ENCODE measurements at regions not wholly inside any gene's neighbourhood (a gene's known extent, or its start where the extent isn't known, plus 50 kb on each side); places are given as distances from the start of the nearest gene placed in this dataset.

- no peaks in the 10 kb centered on the region for H3K27me3 Mint-ChIP-seq (ENCODE audit: low read depth, poor library complexity)
- H3K36me3 Mint-ChIP-seq (ENCODE audit: low read depth), result no peaks in the 10 kb centered on the region
- no peak overlapping the region for H3K27ac Mint-ChIP-seq
- H3K4me3 Mint-ChIP-seq, result no peak overlapping the region
- no peaks in the 10 kb centered on the region for H3K9me3 Mint-ChIP-seq
- no peaks in the 10 kb centered on the region for H3K4me1 Mint-ChIP-seq
- no peak for TF ChIP-seq CTCF (IDR thresholded peaks at IDR 0.05)
- DNase-seq, result no peak
These were observed 1526.1 kb downstream of the KCNT2 start for GRCh38 chr1:195082183-195082582.

- Mint-ChIP-seq H3K27me3 (ENCODE audit: low read depth, poor library complexity) (no peaks in the 10 kb centered on the region), H3K36me3 (ENCODE audit: low read depth) (no peaks in the 10 kb centered on the region), H3K4me3 (no peak overlapping the region), H3K27ac (no peak overlapping the region), H3K9me3 (no peaks in the 10 kb centered on the region), H3K4me1 (no peaks in the 10 kb centered on the region)
- TF ChIP-seq CTCF (IDR thresholded peaks at IDR 0.05), result no peak
- DNase-seq, result no peak
These were observed 1531.6 kb downstream of the KCNT2 start for GRCh38 chr1:195076682-195077081.

- TF ChIP-seq CTCF (IDR thresholded peaks at IDR 0.05), result no peak
- no peak overlapping the region for H3K27ac Mint-ChIP-seq
- no peaks in the 10 kb centered on the region for H3K27me3 Mint-ChIP-seq (ENCODE audit: low read depth, poor library complexity)
- H3K9me3 Mint-ChIP-seq, result no peaks in the 10 kb centered on the region
- H3K4me3 Mint-ChIP-seq, result no peak overlapping the region
- H3K36me3 Mint-ChIP-seq (ENCODE audit: low read depth), result no peaks in the 10 kb centered on the region
- no peaks in the 10 kb centered on the region for H3K4me1 Mint-ChIP-seq
- DNase-seq, result no peak
These were observed 1532.3 kb downstream of the KCNT2 start for GRCh38 chr1:195075973-195076372.

GRCh38 chr1:195071461-195071860, 1536.8 kb downstream of the KCNT2 start:
- Mint-ChIP-seq H3K4me3 (no peak overlapping the region), H3K36me3 (ENCODE audit: low read depth) (no peaks in the 10 kb centered on the region), H3K27me3 (ENCODE audit: low read depth, poor library complexity) (no peaks in the 10 kb centered on the region), H3K9me3 (no peaks in the 10 kb centered on the region), H3K4me1 (no peaks in the 10 kb centered on the region), H3K27ac (no peak overlapping the region)
- no peak for TF ChIP-seq CTCF (IDR thresholded peaks at IDR 0.05)
- DNase-seq, result no peak

- no peaks in the 10 kb centered on the region for H3K4me1 Mint-ChIP-seq
- no peaks in the 10 kb centered on the region for H3K36me3 Mint-ChIP-seq (ENCODE audit: low read depth)
- H3K27me3 Mint-ChIP-seq (ENCODE audit: low read depth, poor library complexity), result no peaks in the 10 kb centered on the region
- H3K27ac Mint-ChIP-seq, result no peak overlapping the region
- DNase-seq, result no peak
- no peak for TF ChIP-seq CTCF (IDR thresholded peaks at IDR 0.05)
- no peaks in the 10 kb centered on the region for H3K9me3 Mint-ChIP-seq
- H3K4me3 Mint-ChIP-seq, result no peak overlapping the region
These were observed 1542.8 kb downstream of the KCNT2 start for GRCh38 chr1:195065437-195065836.

- Mint-ChIP-seq H3K27me3 (ENCODE audit: low read depth, poor library complexity) (no peaks in the 10 kb centered on the region), H3K36me3 (ENCODE audit: low read depth) (no peaks in the 10 kb centered on the region), H3K4me1 (no peaks in the 10 kb centered on the region), H3K4me3 (no peak overlapping the region), H3K9me3 (no peaks in the 10 kb centered on the region), H3K27ac (no peak overlapping the region)
- no peak for TF ChIP-seq CTCF (IDR thresholded peaks at IDR 0.05)
- no peak for DNase-seq
These were observed 1543.9 kb downstream of the KCNT2 start for GRCh38 chr1:195064358-195064757.
